ENCODE measurements at regions not wholly inside any gene's neighbourhood (a gene's known extent, or its start where the extent isn't known, plus 50 kb on each side); places are given as distances from the start of the nearest gene placed in this dataset.
"Not testable (repeated sequence)": the region's sequence is repeated elsewhere in the genome, so short reads cannot be mapped to it uniquely, and the experiment has no call there.

DNA sequence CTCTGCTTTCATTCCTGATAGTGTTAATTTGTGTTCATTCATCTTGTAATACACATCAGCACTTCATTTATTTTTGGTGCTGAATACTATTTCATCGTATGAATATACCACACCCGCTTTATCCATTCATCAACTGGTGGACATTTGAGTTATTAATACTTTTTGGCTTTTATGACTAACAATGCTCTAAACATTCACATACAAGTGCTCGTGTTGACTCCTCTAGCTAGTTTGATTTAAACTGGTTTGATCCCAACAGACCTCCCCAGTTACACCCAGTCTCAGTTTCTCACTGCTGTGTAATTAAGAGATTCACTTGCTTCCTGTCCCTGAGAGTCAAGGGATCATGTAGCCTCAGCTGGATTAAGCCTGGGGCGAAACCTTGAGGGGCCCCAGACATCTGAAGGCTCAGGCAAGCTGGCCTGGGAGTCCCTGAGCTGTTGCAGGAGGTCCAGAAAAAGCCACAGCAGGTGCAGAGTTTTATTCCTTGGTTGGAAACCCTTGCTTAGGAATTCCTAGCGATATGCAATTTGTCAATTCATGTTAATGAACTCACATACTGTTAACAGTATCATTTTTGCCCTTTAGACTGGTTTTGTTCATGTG, 52.8 kb upstream of the CLDN24 start:
- WGBS (ENCODE audit: missing lambda C conversion rate), result 51% methylated on average over 5 of the region's 5 CpGs
- Histone ChIP-seq H3K27ac (no peak overlapping the region), H3K9me3 (no peaks in the 10 kb centered on the region; the same call in 2 of the 3 replicates), H3K4me2 (no peak overlapping the region), H3K4me3 (no peak overlapping the region), H3K4me1 (no peaks in the 10 kb centered on the region)
- CTCF ChIA-PET, result no interaction called here
- no peak for ATAC-seq
- TF ChIP-seq PHF8 (IDR thresholded peaks at IDR 0.05; ENCODE audit: borderline replicate concordance, low read depth), result no peak
- TF ChIP-seq, protein P1, sequence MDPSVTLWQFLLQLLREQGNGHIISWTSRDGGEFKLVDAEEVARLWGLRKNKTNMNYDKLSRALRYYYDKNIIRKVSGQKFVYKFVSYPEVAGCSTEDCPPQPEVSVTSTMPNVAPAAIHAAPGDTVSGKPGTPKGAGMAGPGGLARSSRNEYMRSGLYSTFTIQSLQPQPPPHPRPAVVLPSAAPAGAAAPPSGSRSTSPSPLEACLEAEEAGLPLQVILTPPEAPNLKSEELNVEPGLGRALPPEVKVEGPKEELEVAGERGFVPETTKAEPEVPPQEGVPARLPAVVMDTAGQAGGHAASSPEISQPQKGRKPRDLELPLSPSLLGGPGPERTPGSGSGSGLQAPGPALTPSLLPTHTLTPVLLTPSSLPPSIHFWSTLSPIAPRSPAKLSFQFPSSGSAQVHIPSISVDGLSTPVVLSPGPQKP (IDR thresholded peaks at IDR 0.05; ENCODE audit: low read depth, low read length), result no peak
- TF ChIP-seq EP300 (IDR thresholded peaks at IDR 0.05), result no peak
- no peak for TF ChIP-seq JUNB (IDR thresholded peaks at IDR 0.05)
- TF ChIP-seq CHD4 (IDR thresholded peaks at IDR 0.05; ENCODE audit: borderline replicate concordance), result no peak
- no peak for TF ChIP-seq RAD21 (conservative IDR thresholded peaks at IDR 0.05 in 1 of 2, IDR thresholded peaks at IDR 0.05 in 1 of 2)
- TF ChIP-seq FOXS1 (CRISPR knock-in tag; IDR thresholded peaks at IDR 0.05), result no peak
- no peak for DNase-seq (ENCODE audit: low read depth in 1 of 2, low spot score in 1 of 2)
- FAIRE-seq, result no peak
- POLR2A ChIA-PET, result no interaction called here

DNA sequence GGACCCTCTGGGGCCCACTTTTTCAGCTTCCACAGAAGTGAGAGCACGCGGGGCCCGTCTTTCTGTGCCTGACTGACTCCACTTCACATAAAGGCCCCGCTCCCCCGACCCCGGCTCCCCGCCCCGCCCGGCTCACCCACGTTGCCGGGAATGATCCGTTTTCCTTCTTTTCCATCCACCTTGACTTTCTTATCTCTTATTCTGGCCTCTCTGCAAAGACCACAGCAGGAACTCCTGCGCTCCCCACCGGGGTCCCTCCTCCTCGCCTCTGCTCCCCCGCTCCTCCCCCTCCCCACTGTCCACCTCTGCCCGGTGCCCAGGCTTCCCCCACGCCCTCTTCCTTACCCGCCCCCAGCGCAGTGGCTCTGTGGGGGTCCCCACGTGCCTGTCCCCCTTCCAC, 54.2 kb upstream of the CLDN24 start:
- H3K4me3 ChIP-seq, result no peak overlapping the region
- no peak for ATAC-seq
- no peak overlapping the region for H3K4me2 ChIP-seq
- no peak for TF ChIP-seq CBX2 (IDR thresholded peaks at IDR 0.05; ENCODE audit: borderline replicate concordance, low read depth)
- TF ChIP-seq, protein P2, sequence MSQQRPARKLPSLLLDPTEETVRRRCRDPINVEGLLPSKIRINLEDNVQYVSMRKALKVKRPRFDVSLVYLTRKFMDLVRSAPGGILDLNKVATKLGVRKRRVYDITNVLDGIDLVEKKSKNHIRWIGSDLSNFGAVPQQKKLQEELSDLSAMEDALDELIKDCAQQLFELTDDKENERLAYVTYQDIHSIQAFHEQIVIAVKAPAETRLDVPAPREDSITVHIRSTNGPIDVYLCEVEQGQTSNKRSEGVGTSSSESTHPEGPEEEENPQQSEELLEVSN (IDR thresholded peaks at IDR 0.05; ENCODE audit: borderline replicate concordance, low read depth), result no peak
- TF ChIP-seq KDM5A (IDR thresholded peaks at IDR 0.05), result no peak
- no peak for TF ChIP-seq ZNF302 (CRISPR knock-in tag; IDR thresholded peaks at IDR 0.05)
- TF ChIP-seq GATA3 (IDR thresholded peaks at IDR 0.05; ENCODE audit: borderline replicate concordance), result no peak
- H3K4me1 ChIP-seq, result no peaks in the 10 kb centered on the region
- no peaks in the 10 kb centered on the region; the same call in 2 of the 3 replicates for H3K9me3 ChIP-seq
- ChIA-PET POLR2A (no interaction called here), CTCF (no interaction called here)
- no peak for DNase-seq (ENCODE audit: low read depth in 1 of 2, low spot score in 1 of 2)
- H3K27ac ChIP-seq, result no peak overlapping the region
- FAIRE-seq, result no peak
- WGBS (ENCODE audit: missing lambda C conversion rate), result 78% methylated on average over 6 of the region's 21 CpGs

DNA sequence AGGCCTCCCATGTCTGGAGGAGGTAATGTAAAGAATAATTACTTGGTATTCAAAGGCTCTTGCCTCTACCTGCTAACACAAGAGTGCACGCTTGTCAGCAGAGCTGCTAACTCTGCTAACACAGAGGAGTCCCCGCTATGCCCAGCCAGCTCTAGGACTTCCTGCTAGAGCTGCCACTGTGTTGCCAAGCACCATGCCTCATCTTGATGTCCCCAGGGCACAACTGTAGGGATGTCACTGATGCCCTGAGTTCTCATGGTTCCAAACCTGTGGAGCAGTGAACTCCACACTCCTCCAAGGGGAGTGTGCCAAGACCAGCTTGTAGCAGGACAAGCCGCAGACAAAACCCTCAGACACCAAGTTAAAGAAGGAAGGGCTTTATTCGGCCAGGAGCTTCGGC, 55.3 kb upstream of the CLDN24 start:
- H3K9me3 ChIP-seq, result no peaks in the 10 kb centered on the region; the same call in 2 of the 3 replicates
- no peak overlapping the region for H3K4me3 ChIP-seq
- ATAC-seq (no peak), DNase-seq (ENCODE audit: low read depth in 1 of 2, low spot score in 1 of 2) (no peak), FAIRE-seq (no peak)
- no peaks in the 10 kb centered on the region for H3K4me1 ChIP-seq
- ChIA-PET POLR2A (no interaction called here), CTCF (no interaction called here)
- TF ChIP-seq, protein P3, sequence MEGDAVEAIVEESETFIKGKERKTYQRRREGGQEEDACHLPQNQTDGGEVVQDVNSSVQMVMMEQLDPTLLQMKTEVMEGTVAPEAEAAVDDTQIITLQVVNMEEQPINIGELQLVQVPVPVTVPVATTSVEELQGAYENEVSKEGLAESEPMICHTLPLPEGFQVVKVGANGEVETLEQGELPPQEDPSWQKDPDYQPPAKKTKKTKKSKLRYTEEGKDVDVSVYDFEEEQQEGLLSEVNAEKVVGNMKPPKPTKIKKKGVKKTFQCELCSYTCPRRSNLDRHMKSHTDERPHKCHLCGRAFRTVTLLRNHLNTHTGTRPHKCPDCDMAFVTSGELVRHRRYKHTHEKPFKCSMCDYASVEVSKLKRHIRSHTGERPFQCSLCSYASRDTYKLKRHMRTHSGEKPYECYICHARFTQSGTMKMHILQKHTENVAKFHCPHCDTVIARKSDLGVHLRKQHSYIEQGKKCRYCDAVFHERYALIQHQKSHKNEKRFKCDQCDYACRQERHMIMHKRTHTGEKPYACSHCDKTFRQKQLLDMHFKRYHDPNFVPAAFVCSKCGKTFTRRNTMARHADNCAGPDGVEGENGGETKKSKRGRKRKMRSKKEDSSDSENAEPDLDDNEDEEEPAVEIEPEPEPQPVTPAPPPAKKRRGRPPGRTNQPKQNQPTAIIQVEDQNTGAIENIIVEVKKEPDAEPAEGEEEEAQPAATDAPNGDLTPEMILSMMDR (IDR thresholded peaks at IDR 0.05), result no peak
- TF ChIP-seq, protein P4, sequence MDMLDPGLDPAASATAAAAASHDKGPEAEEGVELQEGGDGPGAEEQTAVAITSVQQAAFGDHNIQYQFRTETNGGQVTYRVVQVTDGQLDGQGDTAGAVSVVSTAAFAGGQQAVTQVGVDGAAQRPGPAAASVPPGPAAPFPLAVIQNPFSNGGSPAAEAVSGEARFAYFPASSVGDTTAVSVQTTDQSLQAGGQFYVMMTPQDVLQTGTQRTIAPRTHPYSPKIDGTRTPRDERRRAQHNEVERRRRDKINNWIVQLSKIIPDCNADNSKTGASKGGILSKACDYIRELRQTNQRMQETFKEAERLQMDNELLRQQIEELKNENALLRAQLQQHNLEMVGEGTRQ (IDR thresholded peaks at IDR 0.05), result no peak
- TF ChIP-seq JUNB (IDR thresholded peaks at IDR 0.05) (no peak), KDM1A (IDR thresholded peaks at IDR 0.05; ENCODE audit: low read depth) (no peak), HOXB13 (CRISPR knock-in tag; IDR thresholded peaks at IDR 0.05; ENCODE audit: low read depth) (no peak), NPAS2 (CRISPR knock-in tag; IDR thresholded peaks at IDR 0.05; ENCODE audit: borderline replicate concordance) (no peak), HDAC2 (IDR thresholded peaks at IDR 0.05) (no peak), EP300 (IDR thresholded peaks at IDR 0.05) (no peak), SMC3 (IDR thresholded peaks at IDR 0.05) (no peak)
- TF ChIP-seq, protein P5, sequence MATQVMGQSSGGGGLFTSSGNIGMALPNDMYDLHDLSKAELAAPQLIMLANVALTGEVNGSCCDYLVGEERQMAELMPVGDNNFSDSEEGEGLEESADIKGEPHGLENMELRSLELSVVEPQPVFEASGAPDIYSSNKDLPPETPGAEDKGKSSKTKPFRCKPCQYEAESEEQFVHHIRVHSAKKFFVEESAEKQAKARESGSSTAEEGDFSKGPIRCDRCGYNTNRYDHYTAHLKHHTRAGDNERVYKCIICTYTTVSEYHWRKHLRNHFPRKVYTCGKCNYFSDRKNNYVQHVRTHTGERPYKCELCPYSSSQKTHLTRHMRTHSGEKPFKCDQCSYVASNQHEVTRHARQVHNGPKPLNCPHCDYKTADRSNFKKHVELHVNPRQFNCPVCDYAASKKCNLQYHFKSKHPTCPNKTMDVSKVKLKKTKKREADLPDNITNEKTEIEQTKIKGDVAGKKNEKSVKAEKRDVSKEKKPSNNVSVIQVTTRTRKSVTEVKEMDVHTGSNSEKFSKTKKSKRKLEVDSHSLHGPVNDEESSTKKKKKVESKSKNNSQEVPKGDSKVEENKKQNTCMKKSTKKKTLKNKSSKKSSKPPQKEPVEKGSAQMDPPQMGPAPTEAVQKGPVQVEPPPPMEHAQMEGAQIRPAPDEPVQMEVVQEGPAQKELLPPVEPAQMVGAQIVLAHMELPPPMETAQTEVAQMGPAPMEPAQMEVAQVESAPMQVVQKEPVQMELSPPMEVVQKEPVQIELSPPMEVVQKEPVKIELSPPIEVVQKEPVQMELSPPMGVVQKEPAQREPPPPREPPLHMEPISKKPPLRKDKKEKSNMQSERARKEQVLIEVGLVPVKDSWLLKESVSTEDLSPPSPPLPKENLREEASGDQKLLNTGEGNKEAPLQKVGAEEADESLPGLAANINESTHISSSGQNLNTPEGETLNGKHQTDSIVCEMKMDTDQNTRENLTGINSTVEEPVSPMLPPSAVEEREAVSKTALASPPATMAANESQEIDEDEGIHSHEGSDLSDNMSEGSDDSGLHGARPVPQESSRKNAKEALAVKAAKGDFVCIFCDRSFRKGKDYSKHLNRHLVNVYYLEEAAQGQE (IDR thresholded peaks at IDR 0.05), result no peak
- TF ChIP-seq, protein P6, sequence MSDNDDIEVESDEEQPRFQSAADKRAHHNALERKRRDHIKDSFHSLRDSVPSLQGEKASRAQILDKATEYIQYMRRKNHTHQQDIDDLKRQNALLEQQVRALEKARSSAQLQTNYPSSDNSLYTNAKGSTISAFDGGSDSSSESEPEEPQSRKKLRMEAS (IDR thresholded peaks at IDR 0.05), result no peak
- TF ChIP-seq, protein P7, sequence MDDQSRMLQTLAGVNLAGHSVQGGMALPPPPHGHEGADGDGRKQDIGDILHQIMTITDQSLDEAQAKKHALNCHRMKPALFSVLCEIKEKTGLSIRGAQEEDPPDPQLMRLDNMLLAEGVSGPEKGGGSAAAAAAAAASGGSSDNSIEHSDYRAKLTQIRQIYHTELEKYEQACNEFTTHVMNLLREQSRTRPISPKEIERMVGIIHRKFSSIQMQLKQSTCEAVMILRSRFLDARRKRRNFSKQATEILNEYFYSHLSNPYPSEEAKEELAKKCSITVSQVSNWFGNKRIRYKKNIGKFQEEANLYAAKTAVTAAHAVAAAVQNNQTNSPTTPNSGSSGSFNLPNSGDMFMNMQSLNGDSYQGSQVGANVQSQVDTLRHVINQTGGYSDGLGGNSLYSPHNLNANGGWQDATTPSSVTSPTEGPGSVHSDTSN (IDR thresholded peaks at IDR 0.05), result no peak
- 10% methylated on average over 2 of the region's 5 CpGs for WGBS (ENCODE audit: missing lambda C conversion rate)
- no peak overlapping the region for H3K4me2 ChIP-seq
- no peak overlapping the region for H3K27ac ChIP-seq

DNA sequence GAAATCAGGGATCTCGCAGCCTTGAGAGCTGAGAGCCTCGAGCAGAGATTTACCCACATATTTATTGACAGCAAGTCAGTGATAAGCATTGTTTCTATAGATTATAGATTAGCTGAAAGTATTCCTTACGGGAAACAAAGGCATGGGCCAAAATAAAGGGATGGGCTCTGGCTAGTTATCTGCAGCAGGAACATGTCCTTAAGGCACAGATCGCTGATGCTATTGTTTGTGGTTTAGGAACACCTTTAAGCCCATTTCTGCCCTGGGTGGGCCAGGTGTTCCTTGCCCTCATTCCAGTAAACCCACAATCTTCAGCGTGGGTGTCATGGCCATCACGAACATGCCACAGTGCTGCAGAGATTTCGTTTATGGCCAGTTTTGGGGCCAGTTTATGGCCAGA, 56.1 kb upstream of the CLDN24 start:
- H3K9me3 ChIP-seq; CTCF ChIA-PET; ATAC-seq; FAIRE-seq; H3K4me2 ChIP-seq; H3K4me3 ChIP-seq; DNase-seq (ENCODE audit: low read depth in 1 of 2, low spot score in 1 of 2); POLR2A ChIA-PET; H3K27ac ChIP-seq; H3K4me1 ChIP-seq: not testable (repeated sequence)
- WGBS (ENCODE audit: missing lambda C conversion rate), result 23% methylated on average over 4 of the region's 7 CpGs
